ENCODE measurements at regions not wholly inside any gene's neighbourhood (a gene's known extent, or its start where the extent isn't known, plus 50 kb on each side); places are given as distances from the start of the nearest gene placed in this dataset.

DNA sequence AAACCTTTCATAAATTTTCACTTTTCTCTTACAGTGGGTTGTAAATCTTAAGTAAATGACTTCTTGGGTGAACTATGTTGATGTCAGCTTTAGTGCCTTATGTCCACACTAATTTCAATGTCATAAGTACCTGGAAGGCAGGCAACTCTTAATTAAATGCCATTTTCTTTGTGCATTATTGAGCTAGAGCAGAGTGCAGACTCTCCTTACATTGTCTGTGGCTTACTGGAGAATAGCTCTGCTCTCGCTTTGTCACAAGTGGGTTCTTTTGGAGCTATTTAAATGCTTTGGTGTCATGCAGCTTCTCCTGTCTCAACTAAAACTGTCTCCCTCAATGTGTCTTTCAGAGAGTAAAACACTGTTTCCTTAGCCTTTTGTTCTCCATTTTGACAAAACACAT lies 411.6 kb downstream of the STIM2 start:
- TF ChIP-seq FOS (IDR thresholded peaks at IDR 0.05; ENCODE audit: borderline replicate concordance, extremely low read depth, insufficient read length) (no peak), HDAC6 (IDR thresholded peaks at IDR 0.05; ENCODE audit: unreplicated experiment) (no peak)

Measured in GM12878 (cell line).